Gastrocnemius medialis (tissue), 4 donors: ENCODE measurements at regions not wholly inside any gene's neighbourhood (a gene's known extent, or its start where the extent isn't known, plus 50 kb on each side); places are given as distances from the start of the nearest gene placed in this dataset.

ENCODE experiments used
- POLR2A ChIP-seq, 2 donors: fragments of 450-650 bp; IDR thresholded peaks; one replicate each; pipeline ENCODE4 v1.6.1; 2017; ENCODE audit warnings: antibody characterized with exemption in 2 of 2, mild to moderate bottlenecking in 2 of 2, moderate library complexity in 2 of 2
- TF ChIP-seq, protein P1 (sequence below), 5 experiments: fragments of 450-650 bp in 3 of 5; fragments of 200-600 bp in 2 of 5; sonication (generic) in 2 of 5; IDR thresholded peaks in 4 of 5; conservative IDR thresholded peaks in 1 of 5; 1 replicate in 4 of 5; 2 replicates in 1 of 5; pipeline ENCODE4 v1.5.1; 2016 to 2019; ENCODE audit warnings: antibody characterized with exemption in 5 of 5, mild to moderate bottlenecking in 3 of 5, moderate library complexity in 3 of 5

DNA sequence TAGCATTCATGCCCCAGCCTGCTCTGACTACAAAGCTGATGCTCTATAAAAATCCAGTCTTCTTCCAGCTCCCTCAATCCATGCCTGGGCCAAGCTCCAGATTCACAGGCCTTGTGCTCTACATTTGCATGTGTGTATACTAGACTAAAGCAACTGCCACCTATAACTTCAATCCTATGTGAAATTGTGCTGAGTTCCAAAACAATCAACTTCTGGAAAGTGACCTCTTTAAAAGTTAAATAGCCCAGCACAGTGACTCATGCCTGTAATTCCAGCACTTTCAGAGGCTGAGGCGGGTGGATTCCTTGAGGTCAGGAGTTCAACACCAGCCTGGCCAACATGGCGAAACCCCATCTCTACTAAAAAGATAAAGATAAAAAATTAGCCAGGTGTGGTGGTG, 114.3 kb upstream of the ZC3H12C start:
- TF ChIP-seq POLR2A (IDR thresholded peaks at IDR 0.05) = no peak
- TF ChIP-seq, protein P1, sequence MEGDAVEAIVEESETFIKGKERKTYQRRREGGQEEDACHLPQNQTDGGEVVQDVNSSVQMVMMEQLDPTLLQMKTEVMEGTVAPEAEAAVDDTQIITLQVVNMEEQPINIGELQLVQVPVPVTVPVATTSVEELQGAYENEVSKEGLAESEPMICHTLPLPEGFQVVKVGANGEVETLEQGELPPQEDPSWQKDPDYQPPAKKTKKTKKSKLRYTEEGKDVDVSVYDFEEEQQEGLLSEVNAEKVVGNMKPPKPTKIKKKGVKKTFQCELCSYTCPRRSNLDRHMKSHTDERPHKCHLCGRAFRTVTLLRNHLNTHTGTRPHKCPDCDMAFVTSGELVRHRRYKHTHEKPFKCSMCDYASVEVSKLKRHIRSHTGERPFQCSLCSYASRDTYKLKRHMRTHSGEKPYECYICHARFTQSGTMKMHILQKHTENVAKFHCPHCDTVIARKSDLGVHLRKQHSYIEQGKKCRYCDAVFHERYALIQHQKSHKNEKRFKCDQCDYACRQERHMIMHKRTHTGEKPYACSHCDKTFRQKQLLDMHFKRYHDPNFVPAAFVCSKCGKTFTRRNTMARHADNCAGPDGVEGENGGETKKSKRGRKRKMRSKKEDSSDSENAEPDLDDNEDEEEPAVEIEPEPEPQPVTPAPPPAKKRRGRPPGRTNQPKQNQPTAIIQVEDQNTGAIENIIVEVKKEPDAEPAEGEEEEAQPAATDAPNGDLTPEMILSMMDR (IDR thresholded peaks at IDR 0.05 in 4 of 5, conservative IDR thresholded peaks at IDR 0.05 in 1 of 5) = no peak
